ENCODE measurements at regions not wholly inside any gene's neighbourhood (a gene's known extent, or its start where the extent isn't known, plus 50 kb on each side); places are given as distances from the start of the nearest gene placed in this dataset.

DNA sequence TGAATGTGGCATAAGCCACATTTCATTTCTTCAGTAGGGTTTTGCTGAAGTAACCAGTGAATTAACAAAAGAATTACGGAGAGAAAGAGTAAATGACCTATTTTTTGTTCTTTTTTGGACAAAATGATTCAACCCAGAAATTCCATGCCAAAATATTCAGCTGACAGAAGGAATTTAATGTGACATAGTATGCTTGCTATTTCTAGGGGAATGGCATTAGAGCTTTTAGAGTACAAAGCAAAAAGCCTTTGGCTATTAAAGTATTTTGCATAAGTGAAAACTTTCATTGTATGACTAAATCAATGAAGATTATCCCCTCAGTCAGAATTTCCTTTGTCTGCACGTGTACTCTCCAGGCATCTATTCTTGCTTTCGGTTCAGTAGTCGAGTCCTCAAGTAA, 465.3 kb downstream of the COG6 start:
- no peak for TF ChIP-seq ZNF121 (CRISPR knock-in tag; IDR thresholded peaks at IDR 0.05)
- TF ChIP-seq ELF4 (CRISPR knock-in tag; IDR thresholded peaks at IDR 0.05; ENCODE audit: low read depth) = no peak
- no peak for TF ChIP-seq E2F1 (CRISPR knock-in tag; IDR thresholded peaks at IDR 0.05)
- TF ChIP-seq CTCF (IDR thresholded peaks at IDR 0.05) = no peak
- TF ChIP-seq CREB1 (CRISPR knock-in tag; IDR thresholded peaks at IDR 0.05) = no peak
- TF ChIP-seq, protein P1, sequence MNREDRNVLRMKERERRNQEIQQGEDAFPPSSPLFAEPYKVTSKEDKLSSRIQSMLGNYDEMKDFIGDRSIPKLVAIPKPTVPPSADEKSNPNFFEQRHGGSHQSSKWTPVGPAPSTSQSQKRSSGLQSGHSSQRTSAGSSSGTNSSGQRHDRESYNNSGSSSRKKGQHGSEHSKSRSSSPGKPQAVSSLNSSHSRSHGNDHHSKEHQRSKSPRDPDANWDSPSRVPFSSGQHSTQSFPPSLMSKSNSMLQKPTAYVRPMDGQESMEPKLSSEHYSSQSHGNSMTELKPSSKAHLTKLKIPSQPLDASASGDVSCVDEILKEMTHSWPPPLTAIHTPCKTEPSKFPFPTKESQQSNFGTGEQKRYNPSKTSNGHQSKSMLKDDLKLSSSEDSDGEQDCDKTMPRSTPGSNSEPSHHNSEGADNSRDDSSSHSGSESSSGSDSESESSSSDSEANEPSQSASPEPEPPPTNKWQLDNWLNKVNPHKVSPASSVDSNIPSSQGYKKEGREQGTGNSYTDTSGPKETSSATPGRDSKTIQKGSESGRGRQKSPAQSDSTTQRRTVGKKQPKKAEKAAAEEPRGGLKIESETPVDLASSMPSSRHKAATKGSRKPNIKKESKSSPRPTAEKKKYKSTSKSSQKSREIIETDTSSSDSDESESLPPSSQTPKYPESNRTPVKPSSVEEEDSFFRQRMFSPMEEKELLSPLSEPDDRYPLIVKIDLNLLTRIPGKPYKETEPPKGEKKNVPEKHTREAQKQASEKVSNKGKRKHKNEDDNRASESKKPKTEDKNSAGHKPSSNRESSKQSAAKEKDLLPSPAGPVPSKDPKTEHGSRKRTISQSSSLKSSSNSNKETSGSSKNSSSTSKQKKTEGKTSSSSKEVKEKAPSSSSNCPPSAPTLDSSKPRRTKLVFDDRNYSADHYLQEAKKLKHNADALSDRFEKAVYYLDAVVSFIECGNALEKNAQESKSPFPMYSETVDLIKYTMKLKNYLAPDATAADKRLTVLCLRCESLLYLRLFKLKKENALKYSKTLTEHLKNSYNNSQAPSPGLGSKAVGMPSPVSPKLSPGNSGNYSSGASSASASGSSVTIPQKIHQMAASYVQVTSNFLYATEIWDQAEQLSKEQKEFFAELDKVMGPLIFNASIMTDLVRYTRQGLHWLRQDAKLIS (CRISPR knock-in tag; IDR thresholded peaks at IDR 0.05; ENCODE audit: borderline replicate concordance) = no peak
- TF ChIP-seq, protein P2, sequence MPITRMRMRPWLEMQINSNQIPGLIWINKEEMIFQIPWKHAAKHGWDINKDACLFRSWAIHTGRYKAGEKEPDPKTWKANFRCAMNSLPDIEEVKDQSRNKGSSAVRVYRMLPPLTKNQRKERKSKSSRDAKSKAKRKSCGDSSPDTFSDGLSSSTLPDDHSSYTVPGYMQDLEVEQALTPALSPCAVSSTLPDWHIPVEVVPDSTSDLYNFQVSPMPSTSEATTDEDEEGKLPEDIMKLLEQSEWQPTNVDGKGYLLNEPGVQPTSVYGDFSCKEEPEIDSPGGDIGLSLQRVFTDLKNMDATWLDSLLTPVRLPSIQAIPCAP (CRISPR knock-in tag; IDR thresholded peaks at IDR 0.05) = no peak
- no peak for TF ChIP-seq ETV6 (CRISPR knock-in tag; IDR thresholded peaks at IDR 0.05)
- no peak for TF ChIP-seq ATF1 (CRISPR knock-in tag; IDR thresholded peaks at IDR 0.05)
- no peak for TF ChIP-seq MAX (CRISPR knock-in tag; IDR thresholded peaks at IDR 0.05)
- TF ChIP-seq RELA (CRISPR knock-in tag; IDR thresholded peaks at IDR 0.05; ENCODE audit: borderline replicate concordance) = no peak
- TF ChIP-seq USF1 (CRISPR knock-in tag; IDR thresholded peaks at IDR 0.05) = no peak
